Mucosa of rectum (tissue), 2 donors: ENCODE measurements at regions not wholly inside any gene's neighbourhood (a gene's known extent, or its start where the extent isn't known, plus 50 kb on each side); places are given as distances from the start of the nearest gene placed in this dataset.

Experiments used
- H3K27ac ChIP-seq, 2 donors: one replicate each; pipeline ENCODE4 v1.7.0; 2013; ENCODE audit warnings: inconsistent platforms in 2 of 2, low read depth in 2 of 2, low read length in 2 of 2
- H3K27me3 ChIP-seq, 2 donors: one replicate each; pipeline ENCODE4 v1.7.0; 2013; ENCODE audit warnings: low read length in 2 of 2; ENCODE audit not compliant: control insufficient read depth in 2 of 2, insufficient read depth in 2 of 2
- H3K36me3 ChIP-seq, 2 donors: one replicate each; pipeline ENCODE4 v1.7.0; 2013; ENCODE audit warnings: low read length in 2 of 2; ENCODE audit not compliant: control insufficient read depth in 2 of 2, insufficient read depth in 2 of 2
- H3K4me1 ChIP-seq, 2 donors: one replicate each; pipeline ENCODE4 v1.7.0; 2013; ENCODE audit warnings: low read length in 2 of 2, mild to moderate bottlenecking in 1 of 2; ENCODE audit not compliant: control insufficient read depth in 2 of 2, insufficient read depth in 2 of 2
- H3K4me3 ChIP-seq, 2 donors: one replicate each; pipeline ENCODE4 v1.7.0; 2013; ENCODE audit warnings: low read length in 2 of 2
- H3K9ac ChIP-seq, 2 donors: one replicate each; pipeline ENCODE4 v1.7.0; 2013; ENCODE audit warnings: low read length in 2 of 2, low read depth in 1 of 2, mild to moderate bottlenecking in 1 of 2
- H3K9me3 ChIP-seq, 2 donors: one replicate each; pipeline ENCODE4 v1.7.0; 2013; ENCODE audit warnings: low read length in 2 of 2; ENCODE audit not compliant: control insufficient read depth in 2 of 2
- donor health status: healthy.
- donor health status: Normal muscosa, but diverticular disease.

DNA sequence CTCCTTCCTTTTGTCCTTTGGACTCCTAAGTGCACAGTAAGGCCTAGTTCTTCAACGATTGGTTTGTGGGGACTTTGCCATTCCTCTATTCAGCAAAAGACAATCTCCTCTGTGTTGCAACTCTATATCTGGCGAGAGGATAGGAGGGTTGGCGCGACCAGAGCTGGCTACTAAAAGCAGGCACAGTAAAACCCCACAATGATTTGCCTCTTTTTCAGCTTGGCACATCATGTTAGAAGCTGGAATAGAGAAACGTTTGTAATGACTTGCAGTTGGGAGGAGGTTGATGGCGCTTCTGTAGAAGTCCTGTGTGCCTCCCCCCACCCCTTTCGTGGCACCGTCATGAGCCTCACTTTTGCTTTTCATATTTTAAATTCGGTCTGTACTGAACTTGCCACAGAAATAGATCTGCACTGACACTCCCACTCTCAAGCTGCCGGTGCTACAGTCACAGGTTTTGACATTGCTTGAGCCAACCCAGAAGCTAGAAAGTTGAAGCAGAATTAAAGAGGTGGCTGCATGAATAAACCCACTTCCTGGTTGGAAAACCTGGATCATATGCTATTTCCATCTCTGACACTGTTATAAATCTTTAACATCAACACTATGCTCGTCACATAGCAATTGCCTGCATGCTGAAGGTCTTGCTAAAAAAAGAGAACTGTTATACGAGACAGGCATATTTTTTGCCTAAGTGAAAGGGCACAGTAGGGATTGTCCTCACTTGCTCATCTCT is 315.3 kb upstream of the PRICKLE1 start:
- Histone ChIP-seq H3K27ac (no peak overlapping the region), H3K4me3 (no peak overlapping the region), H3K9ac (no peak overlapping the region), H3K4me1 (no peaks in the 10 kb centered on the region), H3K27me3 (no peaks in the 10 kb centered on the region), H3K9me3 (peaks cover 0 to 4% of the 10 kb centered on the region in 2 donors), H3K36me3 (no peaks in the 10 kb centered on the region)

DNA sequence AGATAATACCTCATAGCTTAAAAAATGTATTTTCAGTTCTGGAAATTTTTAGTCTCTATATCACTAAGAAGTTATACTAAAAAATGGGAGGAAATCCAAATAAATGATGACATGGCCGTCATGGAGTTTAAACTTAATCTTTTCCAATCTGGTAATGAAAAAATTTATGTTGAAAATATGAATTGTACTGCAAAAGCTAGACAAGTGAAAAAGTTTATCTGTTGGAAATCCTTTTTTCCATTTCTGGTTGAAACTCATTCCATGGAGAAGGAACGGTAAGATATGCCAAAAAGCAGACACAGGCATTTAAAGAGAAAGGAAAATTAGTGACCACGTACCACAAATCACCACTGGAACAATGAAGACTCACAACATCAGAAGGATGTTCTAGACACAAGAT is 314.2 kb upstream of the PRICKLE1 start:
- no peaks in the 10 kb centered on the region for H3K4me1 ChIP-seq
- peaks cover 0 to 4% of the 10 kb centered on the region in 2 donors for H3K9me3 ChIP-seq
- H3K27ac ChIP-seq, result no peak overlapping the region
- no peaks in the 10 kb centered on the region for H3K27me3 ChIP-seq
- H3K9ac ChIP-seq, result no peak overlapping the region
- H3K4me3 ChIP-seq, result no peak overlapping the region
- H3K36me3 ChIP-seq, result no peaks in the 10 kb centered on the region

DNA sequence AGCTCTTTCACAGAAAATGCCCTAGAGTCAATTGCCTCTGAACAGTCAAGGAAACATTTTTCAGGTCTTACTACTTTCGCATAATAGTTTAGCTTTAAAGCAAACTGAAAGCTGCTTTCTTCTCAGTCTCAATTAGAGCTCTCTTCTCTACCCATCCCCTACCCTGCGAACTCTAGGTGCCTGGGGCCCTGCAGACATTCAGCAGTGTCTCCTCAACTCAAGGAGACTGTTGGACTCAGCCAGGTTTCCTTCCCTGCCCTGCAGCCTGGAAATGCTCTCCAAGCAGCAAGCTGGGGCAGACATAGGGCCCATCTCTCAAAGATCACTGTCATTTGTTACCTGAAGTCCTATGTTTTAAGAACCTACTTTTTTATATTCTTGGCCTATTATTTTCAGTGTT is 312.5 kb upstream of the PRICKLE1 start:
- H3K27ac ChIP-seq, result no peak overlapping the region
- H3K4me1 ChIP-seq, result no peaks in the 10 kb centered on the region
- H3K9me3 ChIP-seq, result peaks cover 0 to 4% of the 10 kb centered on the region in 2 donors
- no peak overlapping the region for H3K4me3 ChIP-seq
- H3K27me3 ChIP-seq, result no peaks in the 10 kb centered on the region
- no peaks in the 10 kb centered on the region for H3K36me3 ChIP-seq
- H3K9ac ChIP-seq, result no peak overlapping the region

GRCh38 chr12:42893803-42894202 is 304.3 kb upstream of the PRICKLE1 start:
- Histone ChIP-seq H3K9me3 (no peaks in the 10 kb centered on the region), H3K4me3 (no peak overlapping the region), H3K9ac (no peak overlapping the region), H3K27ac (no peak overlapping the region), H3K4me1 (no peaks in the 10 kb centered on the region), H3K27me3 (no peaks in the 10 kb centered on the region), H3K36me3 (no peaks in the 10 kb centered on the region)

- no peak overlapping the region for H3K27ac ChIP-seq
- no peaks in the 10 kb centered on the region for H3K4me1 ChIP-seq
- H3K9ac ChIP-seq, result no peak overlapping the region
- H3K27me3 ChIP-seq, result no peaks in the 10 kb centered on the region
- H3K9me3 ChIP-seq, result peaks cover 0 to 3% of the 10 kb centered on the region in 2 donors
- H3K4me3 ChIP-seq, result no peak overlapping the region
- no peaks in the 10 kb centered on the region for H3K36me3 ChIP-seq
Measured at GRCh38 chr12:42892702-42893551, 303.4 kb upstream of the PRICKLE1 start.

DNA sequence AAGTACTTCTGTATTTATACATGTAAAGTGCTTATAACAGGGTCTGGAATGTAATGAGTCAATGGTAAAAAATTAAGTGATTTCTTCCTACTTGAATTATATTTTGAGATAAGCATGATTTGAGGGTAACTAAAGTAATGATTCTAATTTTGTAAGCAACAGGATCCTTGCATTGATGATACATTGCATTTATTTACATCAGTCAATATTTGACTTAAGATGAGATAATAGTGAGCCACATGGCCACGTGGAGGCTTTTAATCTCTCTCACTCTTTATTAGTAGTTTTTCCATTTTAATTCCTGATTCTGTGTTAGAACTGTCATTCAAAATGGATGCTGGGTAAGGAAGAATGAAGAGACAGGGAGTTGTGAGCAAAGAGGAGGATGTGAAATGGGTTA is 298.1 kb upstream of the PRICKLE1 start:
- H3K27ac ChIP-seq, result no peak overlapping the region
- H3K36me3 ChIP-seq, result no peaks in the 10 kb centered on the region
- no peak overlapping the region for H3K4me3 ChIP-seq
- no peaks in the 10 kb centered on the region for H3K4me1 ChIP-seq
- no peak overlapping the region for H3K9ac ChIP-seq
- no peaks in the 10 kb centered on the region for H3K27me3 ChIP-seq
- H3K9me3 ChIP-seq, result peaks cover 0 to 3% of the 10 kb centered on the region in 2 donors

- Histone ChIP-seq H3K27me3 (no peaks in the 10 kb centered on the region), H3K4me1 (no peaks in the 10 kb centered on the region), H3K4me3 (no peak overlapping the region), H3K9ac (no peak overlapping the region), H3K36me3 (no peaks in the 10 kb centered on the region), H3K9me3 (peaks cover 0 to 3% of the 10 kb centered on the region in 2 donors), H3K27ac (no peak overlapping the region)
Measured at GRCh38 chr12:42886160-42886559, 296.6 kb upstream of the PRICKLE1 start.

GRCh38 chr12:42885677-42886076 is 296.1 kb upstream of the PRICKLE1 start:
- Histone ChIP-seq H3K4me1 (no peaks in the 10 kb centered on the region), H3K9ac (no peak overlapping the region), H3K4me3 (no peak overlapping the region), H3K9me3 (peaks cover 0 to 3% of the 10 kb centered on the region in 2 donors), H3K36me3 (no peaks in the 10 kb centered on the region), H3K27me3 (no peaks in the 10 kb centered on the region), H3K27ac (no peak overlapping the region)

GRCh38 chr12:42884116-42884515 is 294.6 kb upstream of the PRICKLE1 start:
- H3K36me3 ChIP-seq, result no peaks in the 10 kb centered on the region
- H3K9me3 ChIP-seq, result peaks cover 0 to 3% of the 10 kb centered on the region in 2 donors
- no peak overlapping the region for H3K27ac ChIP-seq
- H3K4me1 ChIP-seq, result no peaks in the 10 kb centered on the region
- no peaks in the 10 kb centered on the region for H3K27me3 ChIP-seq
- no peak overlapping the region for H3K9ac ChIP-seq
- no peak overlapping the region for H3K4me3 ChIP-seq

- Histone ChIP-seq H3K36me3 (no peaks in the 10 kb centered on the region), H3K9me3 (no peaks in the 10 kb centered on the region), H3K4me1 (no peaks in the 10 kb centered on the region), H3K4me3 (no peak overlapping the region), H3K9ac (no peak overlapping the region), H3K27me3 (no peaks in the 10 kb centered on the region), H3K27ac (no peak overlapping the region)
Measured at GRCh38 chr12:42873401-42873800, 283.9 kb upstream of the PRICKLE1 start.
